DND-41 (cell line): ENCODE measurements at regions not wholly inside any gene's neighbourhood (a gene's known extent, or its start where the extent isn't known, plus 50 kb on each side); places are given as distances from the start of the nearest gene placed in this dataset.

Source experiments
- ATAC-seq: fragments of 200-7000 bp; cut with Tn5 transposase; 3 replicates; pipeline ENCODE4 v1.9.1; 2021; ENCODE audit warnings: low read depth; ENCODE audit not compliant: insufficient read depth
- DNase-seq: peaks from one replicate; pipeline ENCODE4 v3.0.0-alpha.2; 2020
- H2AFZ ChIP-seq: 2 replicates; pipeline ENCODE4 v1.6.0; 2012; ENCODE audit warnings: low read depth, low read length
- H3K27ac ChIP-seq: 2 replicates; pipeline ENCODE4 v1.5.1; 2012; ENCODE audit warnings: low read length, inconsistent platforms
- H3K27me3 ChIP-seq: fragments of 200-600 bp; sonication (generic); 2 replicates; pipeline ENCODE4 v1.6.0; 2012; ENCODE audit warnings: low read length, mild to moderate bottlenecking, inconsistent platforms; ENCODE audit not compliant: insufficient read depth, poor library complexity
- H3K36me3 ChIP-seq: 2 replicates; pipeline ENCODE4 v1.5.1; 2012; ENCODE audit warnings: low read length, inconsistent platforms; ENCODE audit not compliant: insufficient read depth
- H3K4me1 ChIP-seq: 2 replicates; pipeline ENCODE4 v1.5.1; 2012; ENCODE audit warnings: mild to moderate bottlenecking, low read length; ENCODE audit not compliant: insufficient read depth
- H3K4me2 ChIP-seq: 2 replicates; pipeline ENCODE4 v1.6.0; 2012; ENCODE audit warnings: mild to moderate bottlenecking, moderate library complexity, low read length, inconsistent platforms; ENCODE audit not compliant: insufficient read depth
- H3K4me3 ChIP-seq, 2 experiments: fragments of 200-600 bp in 1 of 2; shearing (Covaris generic) in 1 of 2; 2 replicates each; pipeline ENCODE4 v1.5.1; 2012 to 2016; ENCODE audit warnings: inconsistent platforms in 2 of 2, low read length in 2 of 2, mild to moderate bottlenecking in 2 of 2, low read depth in 1 of 2, moderate library complexity in 1 of 2
- H3K79me2 ChIP-seq: 2 replicates; pipeline ENCODE4 v1.6.0; 2012; ENCODE audit warnings: low read length, inconsistent platforms; ENCODE audit not compliant: insufficient read depth
- H3K9ac ChIP-seq: 2 replicates; pipeline ENCODE4 v1.6.0; 2012; ENCODE audit warnings: low read depth, mild to moderate bottlenecking, inconsistent platforms, low read length, moderate library complexity
- H3K9me3 ChIP-seq: 2 replicates; pipeline ENCODE4 v1.5.1; 2012; ENCODE audit warnings: low read length, moderate library complexity, mild to moderate bottlenecking, inconsistent platforms; ENCODE audit not compliant: insufficient read depth, severe bottlenecking
- H4K20me1 ChIP-seq: 2 replicates; pipeline ENCODE4 v1.6.0; 2012; ENCODE audit warnings: low read length; ENCODE audit not compliant: insufficient read depth
- EZH2 ChIP-seq: IDR thresholded peaks from 3 replicates; pipeline ENCODE4 v1.6.1; 2012; ENCODE audit warnings: borderline replicate concordance, low read depth, mild to moderate bottlenecking, moderate library complexity, low read length, inconsistent platforms; ENCODE audit not compliant: severe bottlenecking
- TF ChIP-seq, protein P1 (sequence below): IDR thresholded peaks from 2 replicates; pipeline ENCODE4 v1.5.1; 2012; ENCODE audit warnings: borderline replicate concordance, low read length, moderate library complexity, mild to moderate bottlenecking; ENCODE audit not compliant: poor library complexity, severe bottlenecking; ENCODE audit errors: extremely low read depth

DNA sequence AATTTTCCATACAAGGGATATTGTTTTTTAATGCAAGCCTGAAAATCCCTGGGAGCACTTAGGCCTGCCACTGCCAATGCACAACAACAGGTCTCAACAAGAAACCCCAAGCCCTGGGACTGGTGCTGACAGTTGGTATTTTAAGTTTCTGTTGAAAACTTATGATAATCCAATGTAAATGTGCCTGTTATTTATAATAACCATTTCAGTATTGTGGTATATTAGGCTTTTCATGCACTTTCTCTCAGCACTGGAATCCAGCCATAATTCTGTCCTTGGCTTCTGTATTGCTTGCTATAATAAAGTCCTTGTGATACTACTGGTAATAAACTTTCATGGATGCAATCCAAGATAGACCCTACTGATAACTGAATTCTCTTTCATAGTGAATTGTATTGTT lies 218.9 kb downstream of the PCDH7 start:
- Histone ChIP-seq H3K27ac (no peak overlapping the region), H2AFZ (no peak overlapping the region), H3K9ac (no peak overlapping the region), H3K4me1 (no peaks in the 10 kb centered on the region), H3K4me2 (no peak overlapping the region), H3K4me3 (no peak overlapping the region), H4K20me1 (no peaks in the 10 kb centered on the region), H3K9me3 (no peaks in the 10 kb centered on the region), H3K79me2 (no peaks in the 10 kb centered on the region), H3K36me3 (no peaks in the 10 kb centered on the region), H3K27me3 (no peaks in the 10 kb centered on the region)
- TF ChIP-seq, protein P1, sequence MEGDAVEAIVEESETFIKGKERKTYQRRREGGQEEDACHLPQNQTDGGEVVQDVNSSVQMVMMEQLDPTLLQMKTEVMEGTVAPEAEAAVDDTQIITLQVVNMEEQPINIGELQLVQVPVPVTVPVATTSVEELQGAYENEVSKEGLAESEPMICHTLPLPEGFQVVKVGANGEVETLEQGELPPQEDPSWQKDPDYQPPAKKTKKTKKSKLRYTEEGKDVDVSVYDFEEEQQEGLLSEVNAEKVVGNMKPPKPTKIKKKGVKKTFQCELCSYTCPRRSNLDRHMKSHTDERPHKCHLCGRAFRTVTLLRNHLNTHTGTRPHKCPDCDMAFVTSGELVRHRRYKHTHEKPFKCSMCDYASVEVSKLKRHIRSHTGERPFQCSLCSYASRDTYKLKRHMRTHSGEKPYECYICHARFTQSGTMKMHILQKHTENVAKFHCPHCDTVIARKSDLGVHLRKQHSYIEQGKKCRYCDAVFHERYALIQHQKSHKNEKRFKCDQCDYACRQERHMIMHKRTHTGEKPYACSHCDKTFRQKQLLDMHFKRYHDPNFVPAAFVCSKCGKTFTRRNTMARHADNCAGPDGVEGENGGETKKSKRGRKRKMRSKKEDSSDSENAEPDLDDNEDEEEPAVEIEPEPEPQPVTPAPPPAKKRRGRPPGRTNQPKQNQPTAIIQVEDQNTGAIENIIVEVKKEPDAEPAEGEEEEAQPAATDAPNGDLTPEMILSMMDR, result no peak
- no peak for TF ChIP-seq EZH2
- DNase-seq (no peak), ATAC-seq (no peak)

DNA sequence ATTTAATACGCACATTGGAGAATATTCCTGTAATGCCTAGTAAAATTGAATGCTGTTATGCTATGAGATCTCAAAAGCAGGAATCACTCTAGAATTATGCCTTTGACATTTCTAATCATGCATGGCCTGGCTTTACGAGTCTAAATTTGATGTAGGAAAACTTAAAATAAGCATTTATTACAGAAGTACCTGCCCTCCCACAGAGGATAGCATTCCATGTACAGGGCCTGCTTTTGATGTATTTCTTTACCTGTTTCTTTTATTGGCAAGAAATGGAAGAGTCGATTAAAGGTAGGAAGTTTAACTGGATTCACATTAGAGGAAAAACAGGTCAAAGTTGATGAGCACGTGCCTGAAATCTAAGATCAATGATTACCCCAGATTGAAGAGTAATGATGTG lies 219.5 kb downstream of the PCDH7 start:
- TF ChIP-seq, protein P1, result no peak
- TF ChIP-seq EZH2, result no peak
- Histone ChIP-seq H3K36me3 (no peaks in the 10 kb centered on the region), H3K27ac (no peak overlapping the region), H2AFZ (no peak overlapping the region), H3K9me3 (no peaks in the 10 kb centered on the region), H3K9ac (no peak overlapping the region), H3K79me2 (no peaks in the 10 kb centered on the region), H3K4me2 (no peak overlapping the region), H3K27me3 (no peaks in the 10 kb centered on the region), H4K20me1 (no peaks in the 10 kb centered on the region), H3K4me3 (no peak overlapping the region), H3K4me1 (no peaks in the 10 kb centered on the region)
- ATAC-seq, result no peak
- DNase-seq, result no peak

DNA sequence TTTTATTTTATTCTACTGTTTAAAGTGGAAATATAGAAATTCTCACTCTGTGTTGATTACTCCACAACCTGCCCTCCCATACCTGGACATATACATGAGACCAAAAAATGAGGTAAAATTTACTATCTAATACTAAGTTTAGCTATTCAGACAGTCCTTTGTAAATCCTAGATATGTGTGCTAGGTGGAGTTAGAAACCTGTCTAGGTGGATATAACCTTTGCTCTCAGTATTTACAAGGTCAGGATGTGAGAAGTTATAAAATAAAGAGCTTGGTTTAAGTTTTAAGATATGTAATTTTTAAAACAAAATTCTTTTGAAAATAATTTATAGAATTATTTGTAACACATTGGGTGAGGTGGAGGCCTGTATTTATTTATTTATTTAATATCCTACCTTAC lies 221.5 kb downstream of the PCDH7 start:
- Histone ChIP-seq H4K20me1 (no peaks in the 10 kb centered on the region), H2AFZ (no peak overlapping the region), H3K4me1 (no peaks in the 10 kb centered on the region), H3K79me2 (no peaks in the 10 kb centered on the region), H3K9me3 (no peaks in the 10 kb centered on the region), H3K27me3 (no peaks in the 10 kb centered on the region), H3K4me2 (no peak overlapping the region), H3K4me3 (no peak overlapping the region), H3K9ac (no peak overlapping the region), H3K36me3 (no peaks in the 10 kb centered on the region), H3K27ac (no peak overlapping the region)
- ATAC-seq (no peak), DNase-seq (no peak)
- TF ChIP-seq EZH2, result no peak
- TF ChIP-seq, protein P1, result no peak

DNA sequence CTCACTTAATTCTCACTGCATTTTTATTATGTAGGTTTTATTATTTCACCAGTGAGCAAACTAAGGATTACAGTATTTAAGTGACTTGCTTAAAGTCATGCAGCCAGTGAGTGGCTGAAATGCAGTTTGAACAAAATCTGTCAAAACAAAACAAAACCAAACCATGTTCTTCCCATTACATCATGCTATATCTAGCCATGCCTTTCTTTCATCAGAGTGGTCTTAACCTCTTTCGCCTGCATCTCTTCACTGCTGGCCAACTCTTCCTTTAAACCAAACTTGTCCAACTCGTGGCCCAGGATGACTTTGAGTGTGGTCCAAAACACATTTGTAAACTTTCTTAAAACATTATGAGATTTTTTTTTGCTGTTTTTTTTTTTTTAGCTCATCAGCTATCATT lies 223.2 kb downstream of the PCDH7 start:
- H3K4me1 ChIP-seq, result no peaks in the 10 kb centered on the region

More for the DNA sequence above, 223.2 kb downstream of the PCDH7 start:
- no peak for TF ChIP-seq EZH2
- TF ChIP-seq, protein P1, result no peak
- H3K4me2 ChIP-seq, result no peak overlapping the region
- H3K9me3 ChIP-seq, result no peaks in the 10 kb centered on the region
- H3K4me3 ChIP-seq, result no peak overlapping the region
- no peaks in the 10 kb centered on the region for H3K27me3 ChIP-seq
- H2AFZ ChIP-seq, result no peak overlapping the region
- no peaks in the 10 kb centered on the region for H3K79me2 ChIP-seq
- no peaks in the 10 kb centered on the region for H3K36me3 ChIP-seq
- no peak overlapping the region for H3K9ac ChIP-seq
- ATAC-seq (no peak), DNase-seq (no peak)
- no peak overlapping the region for H3K27ac ChIP-seq
- no peaks in the 10 kb centered on the region for H4K20me1 ChIP-seq
